Activated CD8-positive, alpha-beta T cell treated with anti-CD3 and anti-CD28 coated beads for 36 hours (primary cell): ENCODE measurements at regions not wholly inside any gene's neighbourhood (a gene's known extent, or its start where the extent isn't known, plus 50 kb on each side); places are given as distances from the start of the nearest gene placed in this dataset.

Source experiments
- ATAC-seq: fragments of 200-7000 bp; cut with Tn5 transposase; one replicate; pipeline ENCODE4 v1.10.0; 2021; ENCODE audit warnings: mild to moderate bottlenecking, moderate library complexity
- CTCF ChIA-PET: fragments of 350-600 bp; sonication (Branson Sonifier 250); formaldehyde crosslinking; loops from one replicate; lab custom pipeline; 2021; ENCODE audit warnings: antibody characterized with exemption; lab: Charles Lee
- POLR2A ChIA-PET: fragments of 350-600 bp; sonication (Branson Sonifier 250); formaldehyde crosslinking; loops from one replicate; lab custom pipeline; 2021; ENCODE audit warnings: antibody characterized with exemption; lab: Charles Lee
- DNase-seq: peaks from one replicate; pipeline ENCODE4 v3.0.0-alpha.2; 2020
- H3K27ac Mint-ChIP-seq: one replicate; pipeline ENCODE4 v1.8.0; 2021; ENCODE audit warnings: mild to moderate bottlenecking, mixed read lengths
- H3K27me3 Mint-ChIP-seq: one replicate; pipeline ENCODE4 v1.8.0; 2021; ENCODE audit warnings: mixed read lengths
- H3K36me3 Mint-ChIP-seq: one replicate; pipeline ENCODE4 v1.8.0; 2021; ENCODE audit warnings: low read depth, mixed read lengths
- H3K4me1 Mint-ChIP-seq: one replicate; pipeline ENCODE4 v1.8.0; 2021; ENCODE audit warnings: low read depth, mixed read lengths
- H3K4me3 Mint-ChIP-seq: one replicate; pipeline ENCODE4 v1.8.0; 2021; ENCODE audit warnings: mild to moderate bottlenecking, moderate library complexity, mixed read lengths
- H3K9me3 Mint-ChIP-seq: one replicate; pipeline ENCODE4 v1.8.0; 2021; ENCODE audit warnings: mixed read lengths
- intact Hi-C: fragments of 100-400 bp; cut with micrococcal nuclease; formaldehyde crosslinking; loops from one replicate; pipeline ENCODE4 v1.10.0; 2022
- TF ChIP-seq, protein P1 (sequence below): fragments of 200-600 bp; IDR thresholded peaks from one replicate; pipeline ENCODE4 v1.8.0; 2022; ENCODE audit warnings: antibody characterized with exemption, mild to moderate bottlenecking

- DNase-seq (no peak), ATAC-seq (no peak)
- POLR2A ChIA-PET = no interaction called here
- Mint-ChIP-seq H3K27me3 (peaks cover 15% of the 10 kb centered on the region), H3K27ac (no peak overlapping the region), H3K4me1 (no peaks in the 10 kb centered on the region), H3K36me3 (no peaks in the 10 kb centered on the region), H3K9me3 (no peaks in the 10 kb centered on the region), H3K4me3 (no peak overlapping the region)
- TF ChIP-seq, protein P1, sequence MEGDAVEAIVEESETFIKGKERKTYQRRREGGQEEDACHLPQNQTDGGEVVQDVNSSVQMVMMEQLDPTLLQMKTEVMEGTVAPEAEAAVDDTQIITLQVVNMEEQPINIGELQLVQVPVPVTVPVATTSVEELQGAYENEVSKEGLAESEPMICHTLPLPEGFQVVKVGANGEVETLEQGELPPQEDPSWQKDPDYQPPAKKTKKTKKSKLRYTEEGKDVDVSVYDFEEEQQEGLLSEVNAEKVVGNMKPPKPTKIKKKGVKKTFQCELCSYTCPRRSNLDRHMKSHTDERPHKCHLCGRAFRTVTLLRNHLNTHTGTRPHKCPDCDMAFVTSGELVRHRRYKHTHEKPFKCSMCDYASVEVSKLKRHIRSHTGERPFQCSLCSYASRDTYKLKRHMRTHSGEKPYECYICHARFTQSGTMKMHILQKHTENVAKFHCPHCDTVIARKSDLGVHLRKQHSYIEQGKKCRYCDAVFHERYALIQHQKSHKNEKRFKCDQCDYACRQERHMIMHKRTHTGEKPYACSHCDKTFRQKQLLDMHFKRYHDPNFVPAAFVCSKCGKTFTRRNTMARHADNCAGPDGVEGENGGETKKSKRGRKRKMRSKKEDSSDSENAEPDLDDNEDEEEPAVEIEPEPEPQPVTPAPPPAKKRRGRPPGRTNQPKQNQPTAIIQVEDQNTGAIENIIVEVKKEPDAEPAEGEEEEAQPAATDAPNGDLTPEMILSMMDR = no peak
- intact Hi-C loops = no loop called here
- CTCF ChIA-PET = no interaction called here
Measured at GRCh38 chr5:144032375-144032774, 138.1 kb downstream of the YIPF5 start.

GRCh38 chr5:144033486-144033885 is 137.0 kb downstream of the YIPF5 start:
- Mint-ChIP-seq H3K4me1 (no peaks in the 10 kb centered on the region), H3K27me3 (peaks cover 17% of the 10 kb centered on the region), H3K4me3 (no peak overlapping the region), H3K9me3 (no peaks in the 10 kb centered on the region), H3K27ac (no peak overlapping the region), H3K36me3 (no peaks in the 10 kb centered on the region)
- POLR2A ChIA-PET = no interaction called here
- intact Hi-C loops = no loop called here
- ATAC-seq = no peak
- TF ChIP-seq, protein P1 = no peak
- DNase-seq = no peak
- CTCF ChIA-PET = interaction anchor here (0.6 kb wide), 1 partner anchor 159 kb away, joined by 3 read pairs; no protein-coding TSS in a partner anchor

DNA sequence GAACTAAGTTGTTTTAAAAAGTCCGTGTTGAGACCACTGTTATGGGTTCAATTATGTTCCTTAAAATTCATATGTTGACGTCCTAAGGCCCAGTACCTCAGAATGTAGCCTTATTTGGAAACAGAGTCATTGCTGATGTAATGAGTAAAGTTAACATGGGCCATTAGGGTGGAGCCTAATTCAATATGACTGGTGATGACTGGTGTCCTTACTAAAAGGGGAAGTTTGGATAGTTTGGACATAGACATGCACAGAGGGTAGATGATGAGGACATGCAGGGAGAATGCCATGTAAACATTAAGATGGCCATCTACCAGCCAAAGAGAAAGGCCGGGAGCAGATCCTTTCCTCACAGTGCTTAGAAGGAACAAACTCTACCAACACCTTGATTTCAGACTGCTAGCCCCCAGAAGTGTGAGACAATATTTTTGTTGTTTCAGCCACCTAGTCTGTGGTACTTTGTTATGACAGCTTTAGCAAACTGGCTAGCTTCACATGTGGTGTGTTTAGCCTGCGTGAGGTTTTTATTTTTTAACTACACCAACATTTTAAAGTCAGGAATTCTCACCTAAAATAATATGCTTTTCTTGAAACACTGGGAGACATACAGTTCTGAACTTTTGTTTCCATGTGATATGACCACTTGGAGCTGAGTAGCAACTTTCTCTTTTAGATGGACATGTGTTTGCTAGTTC is 135.3 kb downstream of the YIPF5 start:
- CTCF ChIA-PET = no interaction called here
- DNase-seq = no peak
- H3K27ac Mint-ChIP-seq = no peak overlapping the region
- ATAC-seq = no peak
- H3K4me1 Mint-ChIP-seq = no peaks in the 10 kb centered on the region
- no peaks in the 10 kb centered on the region for H3K36me3 Mint-ChIP-seq
- H3K9me3 Mint-ChIP-seq = no peaks in the 10 kb centered on the region
- POLR2A ChIA-PET = no interaction called here
- H3K4me3 Mint-ChIP-seq = no peak overlapping the region
- peaks cover 15% of the 10 kb centered on the region for H3K27me3 Mint-ChIP-seq
- TF ChIP-seq, protein P1 = no peak
- intact Hi-C loops = no loop called here

GRCh38 chr5:144036476-144036875 is 134.0 kb downstream of the YIPF5 start:
- no peak overlapping the region for H3K4me3 Mint-ChIP-seq
- DNase-seq = no peak
- ChIA-PET POLR2A (no interaction called here), CTCF (no interaction called here)
- no peak overlapping the region for H3K27ac Mint-ChIP-seq
- TF ChIP-seq, protein P1 = no peak
- no peak for ATAC-seq
- H3K27me3 Mint-ChIP-seq = peaks cover 15% of the 10 kb centered on the region
- no peaks in the 10 kb centered on the region for H3K4me1 Mint-ChIP-seq
- H3K9me3 Mint-ChIP-seq = no peaks in the 10 kb centered on the region
- intact Hi-C loops = no loop called here
- no peaks in the 10 kb centered on the region for H3K36me3 Mint-ChIP-seq

GRCh38 chr5:144040615-144041305 is 129.7 kb downstream of the YIPF5 start:
- intact Hi-C loops = no loop called here
- CTCF ChIA-PET = no interaction called here
- TF ChIP-seq, protein P1 = no peak
- POLR2A ChIA-PET = no interaction called here
- no peak for DNase-seq
- no peak for ATAC-seq
- Mint-ChIP-seq H3K4me1 (no peaks in the 10 kb centered on the region), H3K27ac (no peak overlapping the region), H3K9me3 (no peaks in the 10 kb centered on the region), H3K36me3 (no peaks in the 10 kb centered on the region), H3K27me3 (peaks cover 10% of the 10 kb centered on the region), H3K4me3 (no peak overlapping the region)
